ENCODE measurements at regions not wholly inside any gene's neighbourhood (a gene's known extent, or its start where the extent isn't known, plus 50 kb on each side); places are given as distances from the start of the nearest gene placed in this dataset.

GRCh38 chr11:36818410-36818809 is 220.4 kb upstream of the RAG2 start:
- TF ChIP-seq POLR2AphosphoS5 (IDR thresholded peaks at IDR 0.05) (no peak), CTCF (IDR thresholded peaks at IDR 0.05 in 8 of 11, conservative IDR thresholded peaks at IDR 0.05 in 3 of 11) (peak in 2 of 11 experiments; percentile 11 to 15)

Measured in spleen (tissue), 7 donors.